Epithelial cell of esophagus (primary cell): ENCODE measurements at regions not wholly inside any gene's neighbourhood (a gene's known extent, or its start where the extent isn't known, plus 50 kb on each side); places are given as distances from the start of the nearest gene placed in this dataset.

Experiments
- DNase-seq: peaks from one replicate; pipeline ENCODE4 v3.0.0; 2010; ENCODE audit warnings: low read depth
- H3K4me3 ChIP-seq: 2 replicates; pipeline ENCODE4 v1.5.1; 2011; ENCODE audit warnings: mild to moderate bottlenecking, low read length, control low read depth
- CTCF ChIP-seq: IDR thresholded peaks from 2 replicates; pipeline ENCODE4 v1.5.1; 2011; ENCODE audit warnings: low read depth, mild to moderate bottlenecking, low read length, control low read depth, inconsistent platforms; ENCODE audit not compliant: insufficient read depth; ENCODE audit errors: missing control alignments

GRCh38 chr7:53596230-53596629 is 560.8 kb downstream of the POM121L12 start:
- TF ChIP-seq CTCF: peak; percentile 48
- no peak overlapping the region for H3K4me3 ChIP-seq
- DNase-seq: peak; percentile 74

DNA sequence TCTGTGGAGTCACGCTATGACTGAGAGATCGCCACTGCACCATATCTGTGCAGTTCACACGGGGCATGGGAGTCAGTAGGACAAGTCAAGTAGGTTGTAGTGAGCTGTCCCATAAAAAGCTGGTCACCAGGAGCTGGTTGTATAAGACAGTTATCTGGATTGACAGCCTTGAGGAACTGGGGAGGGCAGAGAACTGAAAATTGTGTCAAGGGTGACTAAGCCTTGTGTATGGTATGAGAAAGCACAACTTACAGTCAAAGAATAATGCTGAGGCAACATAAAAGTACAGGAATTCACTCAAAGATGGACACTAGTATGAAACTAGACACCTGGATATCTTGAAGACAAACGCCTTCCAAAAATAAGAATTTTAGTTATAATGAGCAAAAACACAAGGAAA is 564.9 kb downstream of the POM121L12 start:
- H3K4me3 ChIP-seq: no peak overlapping the region
- TF ChIP-seq CTCF: no peak
- DNase-seq: peak; percentile 63

DNA sequence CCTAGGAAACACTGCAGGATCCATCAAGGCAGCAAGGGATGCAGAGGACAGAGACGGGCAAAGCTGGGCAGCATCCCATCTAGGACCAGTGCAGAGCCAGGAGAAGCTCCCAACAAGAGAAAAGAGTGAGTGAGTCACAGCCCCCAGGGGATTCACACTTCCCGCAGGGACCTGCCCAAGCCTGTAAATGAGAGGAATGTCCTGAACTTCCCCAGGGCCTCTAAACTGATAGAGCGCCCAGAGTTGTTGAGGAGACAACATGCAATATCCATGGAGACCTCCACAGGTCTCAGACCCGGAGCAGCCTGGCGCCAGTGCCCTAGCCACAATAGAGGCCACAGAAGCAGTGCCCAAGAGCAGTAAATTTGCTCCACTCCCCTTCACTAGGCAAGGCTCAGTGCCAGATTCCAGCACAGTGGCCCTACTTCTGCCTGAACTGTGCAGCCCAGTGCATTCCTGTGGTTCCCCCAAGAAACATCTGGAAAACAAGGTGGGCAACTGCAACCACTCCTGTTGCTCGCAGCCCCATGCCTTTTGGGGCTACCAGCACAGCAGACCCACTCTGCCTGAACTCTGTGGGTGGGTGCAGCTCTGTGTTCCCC is 567.5 kb downstream of the POM121L12 start:
- no peak overlapping the region for H3K4me3 ChIP-seq
- TF ChIP-seq CTCF: no peak
- DNase-seq: peak; percentile 94

- peak; percentile 12 for DNase-seq
- TF ChIP-seq CTCF: no peak
- H3K4me3 ChIP-seq: no peak overlapping the region
Measured at GRCh38 chr7:53603461-53603860, 568.0 kb downstream of the POM121L12 start.

DNA sequence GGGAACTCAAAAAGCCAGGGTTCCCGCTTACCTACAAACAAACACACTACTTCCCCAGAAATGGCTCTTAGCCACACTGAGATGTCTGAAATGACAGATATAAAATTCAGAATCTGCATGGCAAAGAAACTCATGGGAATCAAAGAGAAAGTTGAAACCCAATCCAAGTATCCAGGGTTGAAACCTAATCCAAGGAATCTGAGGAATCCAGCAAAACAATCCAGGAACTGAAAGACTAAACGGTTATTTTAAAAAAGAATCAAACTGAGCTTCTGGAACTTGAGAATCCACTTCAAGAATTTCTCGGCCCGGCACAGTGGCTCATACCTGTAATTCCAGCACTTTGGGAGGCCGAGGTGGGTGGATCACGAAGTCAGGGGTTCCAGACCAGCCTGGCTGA is 568.8 kb downstream of the POM121L12 start:
- H3K4me3 ChIP-seq: no peak overlapping the region
- TF ChIP-seq CTCF: no peak
- DNase-seq: no peak

- TF ChIP-seq CTCF: no peak
- no peak overlapping the region for H3K4me3 ChIP-seq
- DNase-seq: no peak
Measured at GRCh38 chr7:53607961-53608360, 572.5 kb downstream of the POM121L12 start.

DNA sequence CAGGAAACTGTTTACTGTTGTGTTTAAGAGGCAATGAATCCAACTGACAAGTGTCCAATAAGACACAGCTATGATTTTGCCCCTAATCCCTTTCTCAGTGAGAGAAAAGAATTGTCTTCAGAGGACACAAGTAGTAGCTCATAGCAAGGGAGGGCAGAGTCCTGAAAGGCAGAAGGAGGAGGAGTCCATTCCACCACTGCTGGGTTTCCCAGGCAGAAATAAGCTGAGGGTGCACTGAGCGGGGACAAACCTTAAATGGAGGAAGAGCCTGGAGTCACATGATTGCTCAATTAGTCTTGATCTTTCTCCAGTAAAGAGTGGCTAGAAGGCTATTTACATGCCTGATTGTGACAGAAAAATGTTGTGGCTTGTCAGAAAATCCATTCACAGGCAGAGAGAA is 573.8 kb downstream of the POM121L12 start:
- peak; percentile 5 for DNase-seq
- TF ChIP-seq CTCF: no peak

More for the DNA sequence above, 573.8 kb downstream of the POM121L12 start:
- H3K4me3 ChIP-seq: no peak overlapping the region
